SU-DHL-6 (cell line): ENCODE measurements at regions not wholly inside any gene's neighbourhood (a gene's known extent, or its start where the extent isn't known, plus 50 kb on each side); places are given as distances from the start of the nearest gene placed in this dataset.

Experiments
- CTCF ChIP-seq: fragments of 200-600 bp; sonication (generic); IDR thresholded peaks from one replicate; pipeline ENCODE4 v1.5.1; 2017; ENCODE audit warnings: antibody characterized with exemption, mild to moderate bottlenecking, low read length, moderate library complexity; ENCODE audit not compliant: insufficient read depth, poor library complexity, severe bottlenecking
- EZH2phosphoT487 ChIP-seq: fragments of 200-600 bp; sonication (generic), shearing (Covaris generic); conservative IDR thresholded peaks from 2 replicates; pipeline ENCODE4 v1.6.1; 2018; ENCODE audit warnings: mild to moderate bottlenecking, antibody characterized with exemption, low read length, moderate library complexity, mixed read lengths

- TF ChIP-seq CTCF (no peak), EZH2phosphoT487 (no peak)
These were observed 317.2 kb downstream of the CPS1 start for GRCh38 chr2:210873631-210874030.
